ENCODE measurements at regions not wholly inside any gene's neighbourhood (a gene's known extent, or its start where the extent isn't known, plus 50 kb on each side); places are given as distances from the start of the nearest gene placed in this dataset.
"Not testable (repeated sequence)": the region's sequence is repeated elsewhere in the genome, so short reads cannot be mapped to it uniquely, and the experiment has no call there.

DNA sequence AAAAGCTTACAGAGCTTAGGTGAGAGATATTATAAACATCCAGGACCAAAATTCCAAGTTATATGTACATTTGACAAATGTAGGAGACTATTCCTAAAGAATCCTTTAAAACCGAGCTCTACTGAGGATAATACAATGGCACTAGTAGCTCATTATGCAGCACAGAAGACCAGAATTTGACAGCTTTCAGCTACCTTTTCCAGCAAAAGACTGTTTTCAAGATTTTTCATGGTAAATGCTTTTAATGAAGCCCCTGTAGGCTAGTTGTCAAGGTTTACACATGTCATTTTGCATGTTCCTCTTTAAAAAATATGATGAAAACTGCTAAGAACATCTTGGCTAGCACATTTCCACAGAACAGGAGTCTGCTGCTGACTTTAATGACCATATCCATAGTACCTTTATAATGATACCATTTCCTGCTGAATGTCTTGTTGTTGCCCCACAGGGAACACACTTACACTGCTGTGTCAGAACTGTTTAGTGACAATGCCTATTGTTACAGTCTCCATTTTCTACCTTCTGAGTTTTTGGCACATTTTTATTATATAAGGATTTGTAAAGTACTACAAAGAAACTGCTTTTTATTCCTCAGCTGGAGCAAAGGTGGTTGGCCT, 1382.3 kb downstream of the RAPGEF2 start:
- no peak for DNase-seq (ENCODE audit: low spot score)

GRCh38 chr4:160492181-160492580, 1389.3 kb downstream of the RAPGEF2 start:
- DNase-seq (ENCODE audit: low spot score) = no peak

GRCh38 chr4:160493206-160493605, 1390.3 kb downstream of the RAPGEF2 start:
- DNase-seq (ENCODE audit: low spot score) = no peak

- DNase-seq (ENCODE audit: low spot score) = no peak
These were observed 1392.5 kb downstream of the RAPGEF2 start for GRCh38 chr4:160495356-160495755.

DNA sequence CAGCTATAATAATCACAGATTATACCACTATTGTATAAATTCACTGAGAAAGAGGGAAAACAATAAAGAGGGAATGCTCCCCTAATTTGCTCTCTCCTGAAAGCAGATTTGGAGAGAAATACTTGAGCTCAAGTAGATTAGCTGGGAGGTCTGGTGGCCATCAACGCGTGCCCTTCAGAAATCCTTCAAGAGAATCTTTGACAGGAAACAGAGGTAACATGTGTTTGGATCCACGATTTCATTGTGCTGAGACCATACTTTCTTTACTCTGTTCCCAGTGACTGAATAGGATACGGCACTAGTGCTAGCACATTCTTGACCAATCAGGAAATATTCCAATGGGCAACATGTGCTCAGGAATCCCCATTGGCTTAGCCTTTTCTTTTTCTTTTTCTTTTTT, 1395.3 kb downstream of the RAPGEF2 start:
- no peak for DNase-seq (ENCODE audit: low spot score)

DNA sequence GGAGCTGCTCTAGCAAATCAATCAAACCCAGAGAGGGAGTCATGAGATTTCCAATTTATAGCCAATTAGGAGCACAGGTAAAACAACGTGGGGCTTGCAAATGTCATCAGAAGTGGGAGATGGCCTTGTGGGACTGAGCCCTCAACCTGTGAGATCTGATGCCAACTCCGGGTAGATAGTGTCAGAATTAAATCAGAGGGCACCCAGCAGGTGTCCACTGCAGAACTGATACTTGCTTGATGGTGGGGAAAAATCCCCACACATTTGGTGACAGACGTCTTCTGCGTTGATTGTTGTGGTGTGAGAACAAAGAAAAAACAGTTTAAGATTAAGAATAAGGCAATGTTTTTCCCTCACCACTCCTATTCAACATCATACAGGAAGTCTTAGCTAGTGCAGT, 1402.8 kb downstream of the RAPGEF2 start:
- DNase-seq (ENCODE audit: low spot score) = no peak

DNA sequence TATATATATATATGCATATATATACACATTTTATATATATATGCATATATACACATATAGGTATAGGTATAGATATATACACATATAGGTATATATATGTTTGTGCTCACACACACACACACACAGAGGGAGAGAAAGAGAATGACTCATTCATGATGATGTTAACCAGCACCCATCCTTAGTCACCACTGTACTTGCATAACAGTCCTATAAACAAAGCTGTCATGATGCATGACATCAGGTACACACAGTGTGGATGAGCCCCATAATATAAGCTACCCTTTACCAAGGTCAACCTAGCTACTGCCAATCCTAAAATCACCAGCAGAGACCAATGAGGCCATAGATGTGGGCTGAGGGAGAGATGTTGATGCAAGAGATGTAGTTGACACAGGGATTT, 1408.0 kb downstream of the RAPGEF2 start:
- DNase-seq (ENCODE audit: low spot score) = no peak

DNA sequence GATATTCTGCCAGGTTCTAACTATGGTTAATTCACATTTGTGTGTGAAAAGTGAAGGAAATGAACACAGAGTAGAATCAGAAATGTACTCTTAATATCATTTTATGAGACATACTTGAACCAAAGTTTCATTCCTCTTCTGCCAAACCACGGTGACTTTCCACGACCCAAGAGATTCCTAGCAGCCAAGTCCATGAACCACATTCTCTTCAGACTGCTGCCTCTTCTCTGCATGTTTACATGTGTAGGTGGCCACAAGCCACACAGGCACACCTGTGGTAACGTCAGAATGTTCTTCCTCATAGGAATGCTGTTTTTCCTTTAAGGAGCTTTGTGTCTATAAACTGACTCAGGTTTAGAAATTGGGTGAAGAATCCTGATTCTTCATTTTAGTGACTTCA, 1411.2 kb downstream of the RAPGEF2 start:
- DNase-seq (ENCODE audit: low spot score) = no peak

- DNase-seq (ENCODE audit: low spot score) = no peak
These were observed 1420.4 kb downstream of the RAPGEF2 start for GRCh38 chr4:160523231-160523630.

- no peak for DNase-seq (ENCODE audit: low spot score)
These were observed 1434.8 kb downstream of the RAPGEF2 start for GRCh38 chr4:160537681-160538080.

DNA sequence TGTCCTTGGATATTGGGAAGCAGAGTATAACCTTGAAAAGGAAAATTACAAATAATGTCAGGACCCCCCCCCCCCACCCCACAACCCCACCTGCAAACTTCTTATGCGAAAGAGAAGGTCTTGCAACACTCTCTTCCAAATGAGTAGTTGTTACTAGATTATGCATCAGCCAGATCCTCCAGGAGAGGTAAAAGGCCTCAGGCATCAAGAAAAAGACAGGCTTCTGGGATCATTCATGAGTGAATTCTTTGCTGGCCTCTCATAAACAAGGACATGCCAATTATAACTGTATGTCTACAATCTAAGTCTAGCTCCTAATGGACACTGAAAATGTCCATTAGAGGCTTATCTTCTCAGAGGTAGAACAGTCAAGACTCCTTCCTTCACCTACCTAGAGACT, 1443.3 kb downstream of the RAPGEF2 start:
- DNase-seq (ENCODE audit: low spot score) = no peak

- DNase-seq (ENCODE audit: low spot score) = not testable (repeated sequence)
These were observed 1447.2 kb downstream of the RAPGEF2 start for GRCh38 chr4:160549951-160550519.

- no peak for DNase-seq (ENCODE audit: low spot score)
These were observed 1459.8 kb downstream of the RAPGEF2 start for GRCh38 chr4:160562661-160563060.

DNA sequence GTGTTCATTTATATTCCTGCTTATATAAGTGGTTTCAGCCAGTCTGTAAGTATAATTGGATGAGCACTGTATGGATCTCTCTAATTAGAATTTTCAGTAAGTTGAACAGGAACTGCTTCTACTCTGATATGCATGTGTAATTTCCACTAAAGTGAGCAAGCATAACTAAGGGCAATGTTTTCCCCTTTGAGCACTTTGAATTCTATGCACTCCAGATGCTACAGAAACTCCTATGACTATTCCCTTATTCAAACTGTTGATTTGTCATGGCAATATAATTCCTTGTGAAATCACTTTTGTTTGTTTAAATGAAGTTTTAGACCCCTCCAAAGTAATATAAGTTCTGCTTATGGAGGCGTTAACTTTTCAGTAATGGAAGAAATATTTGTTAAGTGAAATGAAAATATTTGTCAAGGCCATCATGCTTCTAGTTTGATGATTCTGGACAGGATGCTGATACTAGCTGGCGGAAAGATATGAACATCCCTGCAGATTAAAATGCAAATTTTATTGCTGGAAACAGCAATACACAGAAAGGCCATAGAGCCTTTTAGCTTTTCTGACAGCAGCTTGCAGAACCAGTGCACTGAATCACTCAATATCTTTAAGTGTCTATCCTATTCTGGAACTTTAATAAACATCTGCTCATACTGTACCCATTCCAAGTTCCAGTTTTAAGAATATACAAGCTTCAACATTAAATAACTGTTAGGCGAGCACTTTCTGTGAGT, 1460.8 kb downstream of the RAPGEF2 start:
- DNase-seq (ENCODE audit: low spot score) = no peak

GRCh38 chr4:160567634-160568033, 1464.8 kb downstream of the RAPGEF2 start:
- no peak for DNase-seq (ENCODE audit: low spot score)

DNA sequence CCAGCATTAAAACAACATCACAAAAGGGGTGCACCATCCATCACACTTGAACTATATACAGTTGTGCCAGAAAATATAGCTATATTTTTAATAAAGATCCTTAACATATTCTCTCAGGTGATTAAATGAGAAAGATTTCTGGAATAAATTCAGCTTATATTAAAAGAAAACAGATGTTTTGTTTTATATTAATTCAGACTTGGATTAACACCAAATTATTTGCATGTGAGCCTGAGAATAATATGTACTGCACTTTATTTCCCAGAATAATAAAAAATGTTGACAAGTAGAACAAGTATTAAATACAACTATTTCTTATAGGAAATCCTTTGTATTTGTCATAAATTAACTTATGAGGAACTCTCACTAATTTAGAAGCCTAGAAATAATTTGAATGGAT, 1467.4 kb downstream of the RAPGEF2 start:
- no peak for DNase-seq (ENCODE audit: low spot score)

DNA sequence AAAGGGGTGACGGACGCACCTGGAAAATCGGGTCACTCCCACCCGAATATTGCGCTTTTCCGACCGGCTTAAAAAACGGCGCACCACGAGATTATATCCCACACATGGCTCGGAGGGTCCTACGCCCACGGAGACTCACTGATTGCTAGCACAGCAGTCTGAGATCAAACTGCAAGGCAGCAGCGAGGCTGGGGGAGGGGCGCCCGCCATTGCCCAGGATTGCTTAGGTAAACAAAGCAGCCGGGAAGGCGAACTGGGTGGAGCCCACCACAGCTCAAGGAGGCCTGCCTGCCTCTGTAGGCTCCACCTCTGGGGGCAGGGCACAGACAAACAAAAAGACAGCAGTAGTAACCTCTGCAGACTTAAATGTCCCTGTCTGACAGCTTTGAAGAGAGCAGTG, 1471.4 kb downstream of the RAPGEF2 start:
- not testable (repeated sequence) for DNase-seq (ENCODE audit: low spot score)

GRCh38 chr4:160580581-160580980, 1477.7 kb downstream of the RAPGEF2 start:
- no peak for DNase-seq (ENCODE audit: low spot score)

GRCh38 chr4:160592258-160592657, 1489.4 kb downstream of the RAPGEF2 start:
- DNase-seq (ENCODE audit: low spot score) = no peak

DNA sequence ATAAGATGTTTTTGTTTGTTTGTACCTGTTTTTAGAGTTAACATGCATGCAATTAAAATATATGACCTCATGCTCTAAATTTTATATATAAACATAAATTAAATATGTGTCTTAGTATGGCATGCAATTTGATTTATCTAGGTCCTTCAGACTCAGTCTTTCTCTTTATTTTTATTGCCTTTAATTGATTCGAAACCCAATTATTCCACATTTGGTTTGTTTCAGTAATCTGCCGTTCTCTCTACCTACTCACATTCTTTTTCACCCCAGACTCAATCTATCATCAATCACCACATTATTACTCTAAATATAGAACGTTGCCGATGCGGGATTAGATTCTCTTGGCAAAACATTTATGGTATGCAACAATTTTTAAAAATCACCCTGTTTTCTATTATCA, 1492.8 kb downstream of the RAPGEF2 start:
- DNase-seq (ENCODE audit: low spot score) = no peak

DNA sequence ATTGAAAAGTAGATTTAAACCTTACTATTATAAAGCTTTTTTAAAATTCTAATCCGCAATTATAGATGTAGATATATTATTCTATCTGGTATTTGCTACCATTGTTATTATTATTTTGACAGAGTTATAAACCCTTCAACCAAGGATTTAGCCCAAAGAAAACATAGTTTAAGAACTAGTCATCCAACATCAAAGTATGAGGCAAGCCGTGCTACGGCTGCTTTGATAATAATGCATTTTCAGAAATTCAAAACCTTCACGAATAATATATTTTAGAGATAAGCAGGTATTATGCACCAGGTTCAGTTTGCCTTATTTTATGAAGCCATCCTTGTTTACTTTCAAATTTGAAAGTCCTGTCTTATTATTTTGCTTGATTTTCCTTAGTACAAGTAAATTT, 1501.7 kb downstream of the RAPGEF2 start:
- DNase-seq (ENCODE audit: low spot score) = no peak

- DNase-seq (ENCODE audit: low spot score) = no peak
These were observed 1508.3 kb downstream of the RAPGEF2 start for GRCh38 chr4:160611181-160611580.

DNA sequence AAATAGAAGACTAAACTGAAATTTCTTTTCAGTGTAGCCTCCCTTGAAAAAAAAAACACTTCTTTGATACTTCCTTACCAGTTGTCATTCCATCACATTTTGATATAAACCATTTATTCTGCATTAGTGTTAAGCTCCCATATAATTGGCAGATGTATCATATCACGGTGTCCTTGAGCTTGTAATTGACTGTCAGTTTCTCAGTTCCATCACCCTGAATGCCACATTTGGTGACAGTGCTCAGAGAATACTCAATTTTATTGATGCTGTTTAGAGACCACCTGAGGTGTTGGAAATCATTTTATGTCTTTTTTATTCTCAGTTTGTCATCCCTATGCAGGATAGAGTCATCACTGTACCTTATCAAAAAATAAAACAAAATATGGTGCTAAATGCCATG, 1528.2 kb downstream of the RAPGEF2 start:
- DNase-seq (ENCODE audit: low spot score) = no peak

GRCh38 chr4:160652790-160653189, 1511.0 kb downstream of the FSTL5 start:
- DNase-seq (ENCODE audit: low spot score) = no peak
